Stimulated activated CD4-positive, alpha-beta T cell treated with anti-CD3 and anti-CD28 coated beads, Interleukin-4, amount 100 ng/mL, for 4 hours (primary cell): ENCODE measurements at regions not wholly inside any gene's neighbourhood (a gene's known extent, or its start where the extent isn't known, plus 50 kb on each side); places are given as distances from the start of the nearest gene placed in this dataset.
"Not testable (repeated sequence)": the region's sequence is repeated elsewhere in the genome, so short reads cannot be mapped to it uniquely, and the experiment has no call there.

Experiments
- DNase-seq, 2 experiments: peaks; one replicate each; pipeline ENCODE4 v3.0.0-alpha.2; 2020

DNA sequence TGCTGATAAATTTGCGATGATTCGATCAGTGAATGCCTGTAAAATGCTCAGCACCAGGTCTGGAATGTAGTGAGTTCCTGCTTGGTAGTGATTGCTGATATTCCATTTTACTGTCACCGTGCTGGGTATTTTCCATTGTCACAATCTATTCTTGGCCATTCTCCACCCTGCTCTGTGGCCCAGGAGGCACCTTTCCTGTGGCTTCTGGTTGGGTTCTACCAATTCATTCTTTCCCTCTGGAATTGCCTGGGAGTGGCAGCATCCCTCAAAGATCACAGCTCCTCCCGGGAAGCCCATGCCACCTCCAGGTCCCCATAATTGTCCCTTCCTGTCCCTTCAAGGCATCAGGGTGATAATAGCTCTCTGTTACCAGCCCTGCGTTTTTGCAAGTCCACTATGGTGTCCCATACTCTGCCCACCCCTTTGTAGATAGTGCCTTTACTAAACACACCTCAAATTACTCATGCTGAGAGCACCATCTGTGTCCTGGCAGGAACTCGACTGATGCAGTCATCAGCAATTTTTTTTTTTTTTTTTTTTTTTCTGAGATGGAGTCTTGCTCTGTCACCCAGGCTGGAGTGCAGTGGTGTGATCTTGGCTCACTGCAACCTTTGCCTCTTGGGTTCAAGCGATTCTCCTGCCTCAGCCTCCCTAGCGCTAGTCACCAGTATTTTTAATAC is 177.8 kb upstream of the PROK2 start:
- no peak for DNase-seq

GRCh38 chr3:71961891-71962290 is 176.9 kb upstream of the PROK2 start:
- no peak for DNase-seq

DNA sequence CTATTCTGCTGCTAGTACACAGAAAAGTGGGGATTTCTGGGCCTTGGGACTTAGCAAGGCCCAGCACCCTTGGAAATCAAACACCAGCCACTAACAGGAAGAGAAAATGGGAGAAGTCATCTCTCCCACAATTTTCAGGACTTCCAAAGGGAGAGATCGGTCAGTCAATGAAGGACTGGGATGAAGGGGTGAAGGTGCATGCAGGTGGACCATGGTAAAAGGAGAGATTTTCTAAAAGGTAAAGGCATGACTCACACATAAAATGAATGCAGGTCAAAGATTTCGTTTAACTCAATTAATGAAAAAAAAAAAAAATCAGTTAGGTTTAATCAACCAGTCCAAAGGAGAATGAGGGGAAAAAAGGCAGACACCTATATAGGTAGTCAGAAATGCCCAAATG is 176.4 kb upstream of the PROK2 start:
- no peak for DNase-seq

DNA sequence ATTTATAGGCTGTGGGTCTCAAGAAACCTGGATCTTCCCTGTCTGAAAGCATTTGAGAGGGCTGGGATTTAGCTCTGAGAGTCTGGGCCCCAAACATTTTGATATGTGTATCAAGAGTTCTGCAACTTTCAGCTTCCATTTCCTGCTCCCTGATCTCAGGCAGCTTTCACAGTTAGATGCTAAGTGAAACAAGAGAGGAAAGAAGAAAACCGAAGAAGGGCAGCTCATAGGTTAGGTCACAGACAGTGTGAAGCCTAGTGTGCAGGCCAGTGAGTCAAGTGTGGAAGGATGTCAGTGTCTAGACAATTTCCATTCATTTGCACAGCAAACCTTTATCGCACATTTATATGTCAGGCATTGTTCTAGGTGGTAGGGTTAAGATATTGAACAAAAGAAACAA is 173.6 kb upstream of the PROK2 start:
- DNase-seq = no peak

DNA sequence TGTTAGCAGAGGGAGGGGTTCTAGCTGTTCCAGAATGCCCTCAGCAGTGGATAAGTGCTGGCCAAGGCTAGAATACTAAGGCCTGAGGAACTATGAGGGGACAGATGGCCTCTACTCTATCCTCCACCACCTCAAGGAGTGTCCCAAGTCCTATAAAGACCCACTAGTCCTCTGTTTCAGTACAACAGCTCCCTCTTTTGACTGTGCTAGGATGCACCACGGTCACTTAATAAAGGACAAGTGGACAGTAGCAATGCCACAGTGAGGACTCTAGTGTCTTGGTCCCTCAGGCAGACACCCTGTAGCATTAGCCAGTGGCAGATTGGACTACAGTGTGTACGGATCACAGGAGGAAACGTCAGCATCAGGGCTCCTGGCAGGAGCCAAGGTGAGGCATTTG is 171.8 kb upstream of the PROK2 start:
- DNase-seq = no peak

GRCh38 chr3:71956069-71956340 is 171.1 kb upstream of the PROK2 start:
- DNase-seq = no peak

- DNase-seq = peak in 1 of 2 experiments; percentile 13
These were observed 170.5 kb upstream of the PROK2 start for GRCh38 chr3:71955240-71956068.

DNA sequence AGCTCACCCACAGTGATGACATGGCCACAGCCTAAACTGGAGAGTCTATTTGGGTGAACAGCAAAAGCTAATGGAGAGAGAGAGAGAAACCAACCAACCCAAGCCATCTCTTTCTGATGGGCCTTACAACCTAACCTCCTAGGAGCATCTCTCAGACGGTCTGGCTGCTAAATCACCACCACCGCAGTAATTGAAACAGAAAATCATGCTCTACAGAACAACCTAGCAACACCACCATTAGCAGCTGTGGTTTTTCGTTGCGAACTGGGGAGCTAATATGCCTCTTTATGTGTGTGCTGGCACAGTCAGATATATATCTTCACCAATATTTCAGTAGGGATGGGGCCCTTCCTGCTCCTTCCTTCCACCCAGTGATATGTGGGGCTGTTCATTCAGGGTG is 166.9 kb upstream of the PROK2 start:
- no peak for DNase-seq

DNA sequence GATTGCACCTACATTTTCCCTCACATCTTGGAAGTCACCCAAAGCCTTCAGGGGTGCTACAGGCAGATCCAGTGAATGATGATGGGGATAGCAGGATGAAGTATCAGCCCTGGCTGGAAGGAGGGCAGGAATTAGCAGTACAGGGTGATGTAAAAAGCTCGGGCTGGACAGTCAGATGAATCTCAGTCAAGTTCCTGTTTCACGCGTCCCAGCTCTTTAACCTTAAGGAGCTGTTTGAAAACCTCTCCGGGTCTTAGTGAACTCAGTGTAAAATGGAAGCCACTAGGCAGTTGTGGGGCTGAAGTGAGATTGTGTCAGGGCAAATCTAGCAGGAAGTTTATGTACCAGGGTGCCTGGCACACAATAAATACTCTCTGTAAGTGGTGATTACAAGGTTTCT is 166.4 kb upstream of the PROK2 start:
- DNase-seq = no peak

DNA sequence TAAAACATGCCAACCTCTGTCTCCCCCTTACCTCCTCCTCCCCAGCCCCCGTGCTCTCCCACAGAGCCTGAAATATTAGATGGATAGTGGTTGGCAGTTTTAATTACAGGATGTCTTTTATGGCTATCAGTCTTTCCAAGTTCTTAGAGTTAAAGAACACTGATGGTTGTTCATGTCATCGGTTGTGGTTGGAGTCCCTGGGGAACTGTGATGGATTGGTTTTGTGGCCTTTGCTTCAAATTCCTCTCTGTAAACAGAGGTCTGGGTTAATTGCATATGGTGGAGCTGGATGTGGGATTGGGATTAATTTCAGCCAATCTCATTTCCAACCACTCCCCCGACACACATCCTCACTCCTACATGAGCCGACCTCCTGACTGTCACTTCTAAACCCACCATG is 164.5 kb upstream of the PROK2 start:
- DNase-seq = no peak

- DNase-seq = no peak
These were observed 159.6 kb upstream of the PROK2 start for GRCh38 chr3:71944482-71945065.

GRCh38 chr3:71942432-71943187 is 157.7 kb upstream of the PROK2 start:
- no peak for DNase-seq

GRCh38 chr3:71940486-71940885 is 155.5 kb upstream of the PROK2 start:
- no peak for DNase-seq

- not testable (repeated sequence) for DNase-seq
These were observed 153.1 kb upstream of the PROK2 start for GRCh38 chr3:71938081-71938480.

GRCh38 chr3:71936681-71937080 is 151.7 kb upstream of the PROK2 start:
- DNase-seq = no peak

- DNase-seq = no peak
These were observed 149.7 kb upstream of the PROK2 start for GRCh38 chr3:71934520-71935270.

DNA sequence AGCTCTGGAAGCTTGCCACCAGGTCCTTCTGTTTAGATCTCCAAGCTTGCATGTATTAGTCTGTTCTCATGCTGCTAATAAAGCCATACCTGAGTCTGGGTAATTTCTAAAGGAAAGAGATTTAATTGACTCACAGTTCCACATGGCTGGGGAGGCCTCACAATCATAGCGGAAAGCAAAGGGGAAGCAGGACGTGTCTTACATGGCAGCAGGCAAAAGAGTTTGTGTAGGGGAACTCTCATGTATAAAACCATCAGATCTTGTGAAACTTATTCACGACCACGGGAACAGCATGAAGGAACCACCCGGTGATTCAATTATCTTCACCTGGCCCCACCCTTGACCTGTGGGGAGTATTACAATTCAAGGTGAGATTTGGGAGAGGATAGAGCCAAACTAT is 147.0 kb upstream of the PROK2 start:
- DNase-seq = no peak

- no peak for DNase-seq
These were observed 145.4 kb upstream of the PROK2 start for GRCh38 chr3:71930056-71930991.

DNA sequence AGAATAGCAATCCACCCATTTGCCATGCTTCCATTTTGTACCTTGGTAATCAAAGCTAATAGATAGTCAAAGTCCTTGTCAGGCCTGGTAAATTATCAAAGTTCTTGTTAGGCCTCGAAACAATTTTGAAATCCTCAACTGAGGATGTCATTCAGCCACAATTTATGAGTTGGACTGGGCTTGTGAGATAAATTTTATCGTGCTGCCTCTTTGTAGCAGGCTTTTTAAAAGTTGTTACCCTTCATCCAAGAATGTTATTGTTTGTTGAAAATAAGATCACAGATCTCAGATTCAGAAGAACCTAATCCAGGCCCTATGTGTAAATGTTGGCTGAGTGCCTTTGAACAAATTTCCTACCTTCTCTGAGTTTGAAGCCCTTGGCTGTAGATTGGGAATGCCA is 143.3 kb upstream of the PROK2 start:
- DNase-seq = no peak

DNA sequence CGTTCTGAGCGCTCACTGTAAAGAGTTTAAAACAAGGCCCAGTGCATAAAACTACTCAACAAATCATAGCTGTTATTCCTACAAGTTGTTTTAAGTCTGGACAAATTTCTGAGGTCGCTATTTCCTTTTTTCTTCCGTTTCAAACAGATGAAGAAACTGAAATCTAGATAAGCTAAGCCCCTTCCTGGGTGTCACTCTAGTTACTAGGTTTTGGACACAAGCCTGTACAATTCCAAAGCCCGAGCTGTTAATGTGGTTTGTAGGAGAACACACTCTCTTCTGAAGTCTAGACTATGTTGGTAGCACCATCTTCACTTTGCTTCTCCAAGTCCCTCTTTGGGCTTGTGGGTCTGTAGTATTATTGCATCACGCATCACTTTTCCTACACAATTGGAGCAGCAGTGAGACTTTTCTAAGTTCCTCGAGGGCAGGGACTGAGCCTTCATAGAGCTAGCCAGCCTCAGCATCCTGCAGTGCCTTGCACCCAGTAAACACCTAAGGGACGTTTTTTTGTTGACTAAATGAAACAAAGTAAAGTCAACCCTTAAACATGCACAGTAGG is 142.6 kb upstream of the PROK2 start:
- no peak for DNase-seq

DNA sequence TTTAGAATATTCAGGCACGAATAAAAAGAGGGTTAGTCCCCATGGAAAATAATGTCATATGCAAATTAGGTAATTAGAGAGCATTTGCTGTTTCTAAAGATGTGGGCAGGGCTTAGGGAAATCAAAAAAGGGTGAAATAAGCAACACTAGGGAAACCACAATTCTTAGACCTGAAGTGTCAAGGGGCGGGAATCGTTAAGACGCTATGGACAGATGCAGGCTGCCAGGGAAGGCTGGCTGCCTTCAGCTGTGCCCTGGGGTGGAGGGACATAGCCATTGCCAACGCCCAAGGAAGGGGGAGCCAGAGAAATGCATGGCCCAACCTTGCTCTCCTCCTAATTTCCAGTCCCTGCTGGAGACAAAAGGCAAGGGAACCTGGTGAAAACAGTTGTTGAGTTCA is 141.7 kb upstream of the PROK2 start:
- DNase-seq = no peak

DNA sequence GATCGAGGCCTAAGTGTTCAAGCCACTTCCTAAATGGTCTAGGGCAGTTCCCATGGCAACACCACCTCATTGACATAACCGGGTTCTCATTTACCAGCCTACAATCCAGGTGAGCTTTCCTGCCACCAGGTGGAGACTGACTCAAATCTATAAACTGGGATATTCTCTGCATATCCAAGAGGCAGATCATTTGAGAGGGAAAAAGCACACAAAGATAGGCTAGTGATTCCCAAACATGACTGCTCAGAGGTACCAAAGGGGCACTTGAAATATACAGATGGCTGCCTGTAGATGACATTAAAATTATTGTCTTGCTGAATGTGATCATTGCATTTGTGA is 141.3 kb upstream of the PROK2 start:
- DNase-seq = no peak
